Gastrocnemius medialis (tissue), 4 donors: ENCODE measurements at regions not wholly inside any gene's neighbourhood (a gene's known extent, or its start where the extent isn't known, plus 50 kb on each side); places are given as distances from the start of the nearest gene placed in this dataset.

Source experiments
- POLR2A ChIP-seq, 2 donors: fragments of 450-650 bp; IDR thresholded peaks; one replicate each; pipeline ENCODE4 v1.6.1; 2017; ENCODE audit warnings: antibody characterized with exemption in 2 of 2, mild to moderate bottlenecking in 2 of 2, moderate library complexity in 2 of 2
- TF ChIP-seq, protein P1 (sequence below), 5 experiments: fragments of 450-650 bp in 3 of 5; fragments of 200-600 bp in 2 of 5; sonication (generic) in 2 of 5; IDR thresholded peaks in 4 of 5; conservative IDR thresholded peaks in 1 of 5; 1 replicate in 4 of 5; 2 replicates in 1 of 5; pipeline ENCODE4 v1.5.1; 2016 to 2019; ENCODE audit warnings: antibody characterized with exemption in 5 of 5, mild to moderate bottlenecking in 3 of 5, moderate library complexity in 3 of 5

DNA sequence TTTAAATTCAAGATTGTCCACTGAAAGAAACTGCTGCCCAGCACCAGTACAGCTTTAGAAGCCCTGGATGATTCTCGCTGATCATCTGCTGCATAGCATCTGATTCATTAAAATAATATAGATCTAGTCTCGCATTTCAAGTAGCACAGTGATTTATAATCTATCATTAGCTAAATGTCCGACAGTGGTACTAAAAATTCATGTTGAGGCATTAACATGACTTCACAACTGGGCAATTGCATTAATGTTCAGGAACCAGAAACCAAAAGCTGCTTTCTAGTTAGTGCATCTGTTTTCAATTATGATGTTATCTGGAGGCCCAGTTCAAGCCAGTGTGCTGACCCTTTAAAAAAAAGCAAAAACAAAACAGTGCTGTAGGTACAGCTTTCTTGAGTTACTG, 1987.2 kb upstream of the SEL1L start:
- TF ChIP-seq POLR2A (IDR thresholded peaks at IDR 0.05) = no peak
- TF ChIP-seq, protein P1, sequence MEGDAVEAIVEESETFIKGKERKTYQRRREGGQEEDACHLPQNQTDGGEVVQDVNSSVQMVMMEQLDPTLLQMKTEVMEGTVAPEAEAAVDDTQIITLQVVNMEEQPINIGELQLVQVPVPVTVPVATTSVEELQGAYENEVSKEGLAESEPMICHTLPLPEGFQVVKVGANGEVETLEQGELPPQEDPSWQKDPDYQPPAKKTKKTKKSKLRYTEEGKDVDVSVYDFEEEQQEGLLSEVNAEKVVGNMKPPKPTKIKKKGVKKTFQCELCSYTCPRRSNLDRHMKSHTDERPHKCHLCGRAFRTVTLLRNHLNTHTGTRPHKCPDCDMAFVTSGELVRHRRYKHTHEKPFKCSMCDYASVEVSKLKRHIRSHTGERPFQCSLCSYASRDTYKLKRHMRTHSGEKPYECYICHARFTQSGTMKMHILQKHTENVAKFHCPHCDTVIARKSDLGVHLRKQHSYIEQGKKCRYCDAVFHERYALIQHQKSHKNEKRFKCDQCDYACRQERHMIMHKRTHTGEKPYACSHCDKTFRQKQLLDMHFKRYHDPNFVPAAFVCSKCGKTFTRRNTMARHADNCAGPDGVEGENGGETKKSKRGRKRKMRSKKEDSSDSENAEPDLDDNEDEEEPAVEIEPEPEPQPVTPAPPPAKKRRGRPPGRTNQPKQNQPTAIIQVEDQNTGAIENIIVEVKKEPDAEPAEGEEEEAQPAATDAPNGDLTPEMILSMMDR (IDR thresholded peaks at IDR 0.05 in 4 of 5, conservative IDR thresholded peaks at IDR 0.05 in 1 of 5) = no peak
